Activated T-cell treated with anti-CD3 and anti-CD28 coated beads for 24 hours (primary cell): ENCODE measurements at regions not wholly inside any gene's neighbourhood (a gene's known extent, or its start where the extent isn't known, plus 50 kb on each side); places are given as distances from the start of the nearest gene placed in this dataset.
A peak's percentile ranks its signal among the peaks of the same experiment; 100 is the strongest.

Experiments
- DNase-seq: peaks from one replicate; pipeline ENCODE4 v3.0.0-alpha.2; 2020; ENCODE audit warnings: low read depth

DNA sequence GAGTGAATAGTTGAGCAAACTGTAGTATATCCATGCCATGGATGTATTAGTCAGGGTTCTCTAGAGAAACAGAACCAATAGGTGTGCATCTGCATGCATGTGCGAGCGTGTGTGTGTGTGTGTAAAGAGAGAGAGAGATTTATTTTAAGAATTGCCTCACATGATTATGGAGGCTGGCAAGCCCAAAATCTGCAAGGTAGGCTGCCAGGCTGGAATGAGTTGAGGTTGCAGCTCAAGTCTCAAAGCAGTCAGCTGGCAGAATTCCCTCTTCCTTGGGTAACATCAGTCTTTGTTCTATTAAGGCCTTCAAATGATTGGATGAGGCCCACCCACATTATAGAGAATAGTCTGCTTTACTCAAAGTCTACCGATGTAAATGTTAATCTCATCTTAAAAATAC lies 187.8 kb downstream of the ANAPC1 start:
- DNase-seq: no peak

DNA sequence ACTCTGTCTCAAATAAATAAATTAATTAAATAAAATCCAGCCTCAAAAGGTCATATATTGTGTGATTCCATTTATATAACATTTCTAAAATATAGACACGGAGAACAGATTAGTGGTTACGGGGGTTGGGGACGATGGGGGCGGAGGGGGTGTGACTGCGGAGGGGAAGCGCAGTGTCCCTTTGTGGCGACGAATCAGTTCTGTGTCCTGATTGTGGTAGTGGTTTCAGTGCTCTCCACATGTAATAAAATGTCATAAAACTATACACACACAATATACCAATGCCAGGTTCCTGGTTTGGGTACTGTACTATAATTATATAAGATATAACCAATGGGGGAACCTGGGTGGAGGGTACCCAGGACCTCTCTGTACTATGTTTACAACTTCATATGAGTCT lies 186.4 kb downstream of the ANAPC1 start:
- DNase-seq: no peak

DNA sequence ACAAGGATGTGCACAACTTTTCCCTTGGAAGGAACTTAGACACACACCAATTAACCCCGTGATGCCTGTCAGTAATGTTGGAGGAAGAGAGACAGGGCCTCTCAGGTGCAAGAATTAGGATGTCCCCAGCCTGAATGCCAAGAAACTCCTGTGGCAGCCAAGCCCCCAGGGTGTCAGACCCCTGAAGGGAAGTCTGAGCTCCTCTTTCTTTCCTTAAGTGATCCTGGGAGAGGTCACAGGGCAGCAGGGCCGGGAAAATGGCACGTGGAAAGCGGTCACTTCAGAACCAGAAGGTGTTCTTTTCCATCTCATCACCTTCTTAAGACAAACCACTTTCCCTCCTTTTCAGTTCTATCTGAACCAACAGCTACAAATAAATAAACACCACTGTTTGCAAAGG lies 185.9 kb downstream of the ANAPC1 start:
- DNase-seq: no peak

DNA sequence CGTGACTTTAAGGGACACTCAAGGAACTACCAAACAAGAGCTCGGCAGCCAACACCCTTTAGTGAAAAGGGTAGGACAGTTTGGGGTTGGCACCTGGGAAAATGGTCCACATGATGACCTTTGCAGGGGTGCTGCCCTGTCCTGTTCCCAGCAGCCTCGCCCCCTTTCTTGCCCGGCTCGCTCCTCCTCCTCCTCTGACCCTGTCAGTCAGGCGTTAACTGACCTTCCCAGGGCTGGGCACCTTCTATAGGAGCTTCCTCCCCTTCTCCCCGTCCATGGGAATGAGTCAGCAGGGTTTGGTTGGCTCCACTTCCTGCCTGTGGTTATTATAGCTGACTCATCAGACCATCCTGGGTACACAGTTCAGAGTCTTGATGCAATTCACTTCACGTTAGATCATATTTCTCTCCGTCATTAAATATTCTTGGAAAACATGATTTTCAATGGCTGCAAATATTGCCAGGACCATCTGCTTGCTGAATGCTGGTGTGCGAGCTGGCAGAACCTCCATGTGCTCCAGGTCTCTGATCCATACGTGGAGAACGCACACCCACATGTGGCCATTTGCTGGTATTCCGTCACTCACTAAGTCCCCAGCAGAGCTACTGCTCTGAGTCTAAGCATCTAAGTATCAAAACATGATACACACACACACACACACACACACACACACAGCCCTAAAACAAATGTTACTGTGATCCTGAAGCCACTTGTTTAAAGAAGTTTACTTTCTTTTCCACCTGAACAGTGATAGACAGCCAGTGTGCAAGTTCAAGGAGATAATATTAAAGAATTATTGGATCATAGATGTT lies 185.0 kb downstream of the ANAPC1 start:
- DNase-seq: peak; percentile 52

DNA sequence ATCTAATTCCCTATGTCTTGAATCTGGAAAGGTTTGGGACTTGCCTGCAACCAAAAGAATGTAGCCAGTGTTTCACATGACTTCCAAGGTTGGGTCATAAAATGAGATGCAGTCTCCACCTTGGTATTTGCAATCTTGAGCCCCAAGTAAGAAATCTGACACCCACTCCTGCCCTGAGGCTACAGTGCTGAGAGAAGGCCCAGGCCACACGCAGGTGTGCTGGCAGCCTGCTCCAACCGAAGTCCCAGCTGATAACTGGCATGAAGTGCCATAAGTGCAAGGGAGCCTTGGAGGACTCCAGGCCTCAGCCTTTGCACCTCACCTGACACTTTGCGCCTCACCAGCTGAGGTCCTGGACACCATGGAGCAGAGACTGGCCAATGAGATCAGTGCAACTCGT lies 182.7 kb downstream of the ANAPC1 start:
- DNase-seq: no peak

DNA sequence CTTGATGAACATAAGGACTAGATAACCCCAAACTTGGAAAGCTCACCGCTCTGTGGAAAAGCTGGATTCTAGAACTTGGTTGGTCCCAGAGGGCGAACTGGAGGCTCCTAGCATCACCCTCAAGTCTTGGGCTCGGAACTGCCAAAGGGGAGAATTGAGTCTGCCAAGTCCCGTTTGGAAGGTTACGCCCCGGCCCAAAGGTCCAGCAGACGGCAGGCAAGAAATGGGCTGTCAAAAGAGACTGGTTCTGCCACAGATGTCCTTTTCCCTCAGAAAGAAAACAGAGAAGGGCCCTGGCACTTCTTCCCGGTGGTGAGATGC lies 182.2 kb downstream of the ANAPC1 start:
- no peak for DNase-seq

DNA sequence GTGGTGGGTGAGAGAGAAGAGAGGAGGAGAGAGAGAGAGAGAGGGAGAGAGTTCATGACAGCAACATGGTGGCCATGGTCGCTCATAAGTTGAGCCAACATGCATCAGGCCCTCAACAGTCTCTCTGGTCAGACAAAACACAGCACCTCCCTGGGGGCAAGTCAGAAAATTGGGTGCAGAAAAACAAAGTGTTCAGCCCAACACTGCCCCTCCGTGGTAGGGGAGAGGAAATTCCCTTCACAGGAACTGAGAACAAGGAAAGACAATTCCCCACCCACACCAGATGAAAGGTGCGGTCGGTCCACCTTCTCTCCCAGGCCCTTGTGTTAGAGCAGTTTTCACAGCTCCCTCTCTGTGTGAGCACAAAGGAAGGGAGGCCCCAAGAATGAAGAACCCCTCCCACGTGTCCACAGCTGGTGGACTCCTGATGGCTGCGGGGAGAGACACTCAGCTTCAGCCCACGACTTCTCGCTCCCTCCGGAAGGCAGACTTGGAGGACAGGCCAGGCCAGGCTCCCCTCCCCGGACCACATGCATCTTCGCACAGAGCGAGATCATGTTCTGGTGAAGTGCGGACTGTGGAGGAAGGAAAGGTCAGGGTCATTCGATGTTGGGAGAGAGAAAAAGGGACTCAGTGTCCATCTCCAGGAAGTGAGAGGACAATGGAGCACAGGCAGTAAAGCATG lies 181.7 kb downstream of the ANAPC1 start:
- peak; percentile 51 for DNase-seq

DNA sequence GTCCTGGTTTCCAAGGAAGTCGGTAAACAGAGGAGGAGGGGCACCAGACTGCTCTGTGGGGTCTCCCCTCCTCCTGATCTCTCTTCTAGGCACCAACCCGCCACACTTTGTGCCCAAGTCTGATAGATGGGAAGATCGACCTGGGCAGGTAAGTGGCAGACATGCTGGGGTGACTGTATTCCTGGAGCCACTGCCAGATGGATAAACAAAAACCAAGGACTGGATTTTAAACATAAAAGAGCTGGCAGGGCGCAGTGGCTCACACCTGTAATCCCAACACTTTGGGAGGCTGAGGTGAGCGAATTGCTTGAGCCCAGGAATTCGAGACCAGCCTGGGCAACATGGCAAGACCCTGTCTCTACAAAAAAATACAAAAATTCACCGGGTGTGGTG lies 181.2 kb downstream of the ANAPC1 start:
- DNase-seq: no peak

DNA sequence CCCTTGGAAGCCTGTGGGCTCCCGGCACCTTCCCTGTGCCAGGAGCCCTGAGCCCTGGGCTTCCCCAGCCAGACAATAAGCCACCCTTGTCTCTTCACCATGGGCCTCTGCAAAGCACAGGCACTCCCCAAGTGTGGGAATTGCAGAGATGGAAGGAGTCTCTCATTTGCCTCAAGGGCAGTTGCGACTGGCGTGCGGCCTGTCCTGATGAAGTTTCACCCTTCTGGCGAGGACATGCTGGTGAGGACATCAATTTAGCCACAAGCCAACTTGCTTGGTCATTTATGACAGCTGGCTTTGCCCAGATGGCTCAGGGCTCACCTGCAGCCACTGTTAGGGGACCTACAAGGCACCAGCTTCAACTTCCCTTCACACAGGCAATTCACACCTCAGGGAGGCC lies 180.2 kb downstream of the ANAPC1 start:
- DNase-seq: no peak

DNA sequence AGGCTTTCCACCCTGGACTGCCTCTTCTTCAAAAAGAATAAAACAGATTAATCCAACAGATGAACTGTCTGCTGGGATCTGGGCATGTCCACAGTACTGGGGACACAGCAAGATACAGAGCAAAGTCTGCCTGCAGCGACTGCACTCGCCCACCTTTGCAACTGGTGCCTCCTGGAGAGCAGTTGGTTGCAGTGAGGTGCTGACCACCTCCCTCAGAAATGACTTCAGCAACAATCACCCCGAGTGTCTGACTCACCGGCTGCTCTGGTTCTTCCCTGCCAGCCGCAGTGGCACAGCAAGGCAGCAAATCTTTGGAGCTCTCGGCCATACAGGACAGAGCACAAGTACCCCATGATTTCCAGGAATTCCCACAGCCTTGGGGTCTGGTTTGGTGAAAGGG lies 179.7 kb downstream of the ANAPC1 start:
- no peak for DNase-seq

DNA sequence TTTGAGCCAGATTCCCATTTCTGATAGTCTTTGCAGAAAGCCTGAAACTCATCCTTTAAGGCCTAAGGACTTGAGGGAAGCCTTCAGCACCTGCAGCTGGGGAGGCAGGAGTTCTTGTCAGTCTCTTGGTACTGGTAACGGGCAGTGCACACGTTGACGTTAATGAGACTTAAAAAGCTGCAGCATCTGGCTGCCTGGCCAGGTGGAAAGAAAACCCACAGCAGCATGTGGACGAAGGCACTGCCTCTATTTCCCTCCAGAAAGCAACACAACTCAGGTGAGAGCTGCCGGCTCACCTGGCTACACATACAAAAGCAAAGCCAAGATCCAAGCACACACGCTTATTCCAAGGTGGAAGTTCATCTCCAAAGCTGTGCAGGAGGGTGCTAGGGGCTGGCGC lies 178.8 kb downstream of the ANAPC1 start:
- DNase-seq: no peak

DNA sequence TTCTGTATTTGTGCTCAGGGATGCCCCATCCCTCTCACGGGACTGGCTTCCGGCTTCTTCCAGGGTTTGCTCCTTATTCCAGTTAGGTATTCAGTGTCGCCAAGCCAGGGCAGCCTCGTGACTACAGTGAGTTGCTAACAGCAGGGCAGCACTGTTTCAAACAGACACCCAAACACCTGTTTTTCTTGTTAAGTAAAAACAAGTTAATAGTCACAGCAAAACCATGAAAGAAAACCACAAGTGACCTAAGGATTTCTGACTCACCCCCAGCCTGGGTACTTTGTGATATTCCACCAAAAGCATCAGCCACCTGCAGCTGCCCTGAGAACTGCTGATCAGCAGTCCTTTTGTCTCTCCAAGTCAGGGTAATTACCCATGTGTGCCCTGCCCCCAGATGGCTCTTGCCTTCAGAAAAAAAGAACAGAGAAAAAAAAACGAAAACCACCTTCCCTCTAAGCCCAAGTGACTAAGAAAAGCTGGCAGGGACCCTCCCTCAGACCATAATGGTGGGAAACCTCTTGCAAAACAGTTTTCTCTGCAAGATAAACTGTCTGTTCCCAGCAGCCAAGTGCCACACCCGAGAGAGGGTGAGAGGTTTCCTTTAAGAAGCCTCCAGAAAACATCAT lies 178.2 kb downstream of the ANAPC1 start:
- DNase-seq: peak; percentile 50

DNA sequence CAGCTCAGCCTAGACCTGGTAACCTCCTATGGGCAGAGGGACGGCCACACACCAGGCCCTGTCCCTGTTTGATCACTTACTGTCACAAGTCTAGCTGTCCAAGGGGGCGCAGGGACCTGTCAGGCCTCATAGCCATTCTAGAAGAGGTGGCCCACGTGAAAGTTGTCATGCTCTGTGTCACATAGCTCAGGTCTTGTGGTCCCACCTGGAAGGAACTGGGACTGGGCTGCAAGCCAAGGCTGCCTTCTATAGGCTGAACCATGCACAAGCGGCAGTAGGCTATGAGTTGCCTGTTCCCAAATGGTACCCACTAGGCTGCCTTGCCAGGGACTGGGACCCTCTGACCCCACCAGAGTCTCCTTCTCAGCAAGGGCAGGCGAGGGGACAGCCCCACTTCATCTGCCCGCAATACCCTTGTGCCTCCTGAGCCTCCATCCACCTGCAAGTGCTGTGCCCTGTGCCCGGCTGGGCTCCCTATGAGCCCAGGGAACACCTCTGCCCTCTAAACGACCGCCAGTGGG lies 177.5 kb downstream of the ANAPC1 start:
- no peak for DNase-seq

DNA sequence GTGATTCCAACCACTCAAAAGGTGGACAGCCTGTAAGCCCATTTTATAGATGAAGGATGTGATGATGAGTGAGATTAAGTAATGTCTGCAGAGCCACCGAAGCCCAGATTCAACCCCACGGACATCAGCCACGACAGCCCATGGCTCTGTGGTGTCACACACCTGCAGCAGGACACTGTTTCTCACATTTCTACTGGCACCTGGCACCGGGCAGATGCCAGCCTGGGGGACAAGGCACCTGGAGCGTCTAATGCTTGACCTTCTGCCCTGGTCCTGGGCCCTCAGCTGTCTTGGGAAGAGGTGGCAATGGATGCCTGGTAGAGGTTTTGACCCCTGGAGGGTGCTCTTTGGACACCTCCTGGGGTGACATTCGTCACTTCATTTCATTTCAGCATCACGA lies 176.3 kb downstream of the ANAPC1 start:
- no peak for DNase-seq

DNA sequence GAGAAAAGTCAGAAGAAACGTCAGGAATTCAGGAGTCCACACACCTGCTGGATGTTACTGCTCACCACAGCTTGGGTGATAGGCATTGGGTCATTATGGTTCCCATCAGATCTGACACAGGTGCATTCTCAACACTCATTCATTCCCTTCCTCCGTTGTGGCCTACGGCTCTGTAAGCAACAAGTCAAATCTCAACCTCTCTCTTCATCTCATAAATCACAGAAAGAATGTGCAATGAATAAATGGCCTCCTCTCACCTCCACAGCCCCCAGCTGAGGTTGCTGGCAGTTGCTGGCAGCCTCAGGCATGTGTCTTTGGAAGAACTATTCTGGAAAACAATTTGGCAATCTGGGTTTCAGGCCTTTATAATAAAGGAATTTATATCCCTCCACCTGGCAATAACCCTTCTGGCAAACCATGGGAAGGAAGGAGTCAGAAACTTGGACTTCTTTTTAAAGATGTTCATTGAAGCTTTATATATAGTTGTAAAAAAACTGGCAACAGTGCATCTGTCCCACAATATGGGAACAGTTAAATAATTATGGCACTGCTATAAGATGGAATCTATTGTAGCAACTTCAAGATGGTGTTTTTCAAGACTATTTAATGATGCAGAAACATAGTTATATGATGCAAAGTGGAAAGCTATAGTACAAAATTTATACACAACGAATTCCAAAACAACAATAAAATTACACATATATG lies 175.4 kb downstream of the ANAPC1 start:
- DNase-seq: no peak

DNA sequence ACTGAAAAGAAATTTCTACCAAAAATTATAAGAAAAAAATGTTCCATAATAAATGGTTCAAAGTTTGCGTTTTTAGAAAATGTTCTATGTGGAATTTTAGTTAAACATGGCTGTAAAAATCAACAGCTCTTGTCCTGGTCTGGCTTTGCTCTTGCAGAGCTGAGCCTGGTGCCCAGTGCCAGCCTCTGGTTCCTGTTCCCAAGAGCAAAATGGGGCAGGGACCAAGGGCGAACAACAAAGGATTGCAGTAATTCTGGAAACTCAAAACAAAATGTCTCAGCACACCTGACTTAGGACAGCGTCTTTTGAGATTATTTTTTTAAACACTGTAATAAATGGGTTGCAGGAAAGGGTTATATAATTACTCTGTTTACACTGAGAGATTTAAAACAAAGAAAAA lies 174.7 kb downstream of the ANAPC1 start:
- no peak for DNase-seq

DNA sequence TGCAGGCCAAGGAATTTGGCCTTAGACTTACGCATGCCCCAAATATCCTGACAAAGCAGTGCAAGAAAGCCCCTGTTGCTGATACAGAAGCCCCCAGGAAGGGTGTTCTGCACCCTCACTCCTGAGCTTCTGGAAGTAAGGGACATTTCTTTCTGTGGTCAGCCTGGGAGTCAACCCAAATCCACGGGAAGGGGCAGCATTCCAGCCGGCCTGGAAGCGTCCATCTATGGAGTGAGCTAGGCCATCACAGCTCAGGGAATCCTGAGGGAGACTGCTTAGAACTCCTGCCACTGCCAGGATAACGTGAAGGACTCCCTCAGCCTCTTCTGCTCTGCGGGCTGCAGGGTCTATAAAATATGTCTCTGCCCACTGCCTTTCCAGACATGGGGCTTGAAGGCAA lies 173.9 kb downstream of the ANAPC1 start:
- DNase-seq: no peak

DNA sequence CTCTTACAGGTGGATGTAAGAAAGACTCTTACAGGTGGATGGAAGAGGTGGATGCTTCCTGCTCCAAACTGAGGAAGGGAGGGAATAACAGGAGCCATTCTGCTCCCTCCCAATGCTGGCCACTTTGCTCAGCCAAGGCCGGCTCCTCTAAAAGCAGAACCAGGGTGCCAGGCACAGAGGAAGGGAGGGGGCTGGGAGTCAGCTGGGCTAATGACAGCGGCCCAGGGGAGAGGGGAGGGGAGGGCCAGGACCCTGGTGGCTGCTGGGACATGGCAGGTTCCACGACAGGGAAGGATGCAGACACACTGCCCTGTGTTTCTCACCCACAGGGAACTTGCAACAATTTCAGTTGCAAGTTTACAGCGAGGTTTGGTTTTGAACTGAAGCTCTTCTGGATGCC lies 173.4 kb downstream of the ANAPC1 start:
- DNase-seq: no peak

DNA sequence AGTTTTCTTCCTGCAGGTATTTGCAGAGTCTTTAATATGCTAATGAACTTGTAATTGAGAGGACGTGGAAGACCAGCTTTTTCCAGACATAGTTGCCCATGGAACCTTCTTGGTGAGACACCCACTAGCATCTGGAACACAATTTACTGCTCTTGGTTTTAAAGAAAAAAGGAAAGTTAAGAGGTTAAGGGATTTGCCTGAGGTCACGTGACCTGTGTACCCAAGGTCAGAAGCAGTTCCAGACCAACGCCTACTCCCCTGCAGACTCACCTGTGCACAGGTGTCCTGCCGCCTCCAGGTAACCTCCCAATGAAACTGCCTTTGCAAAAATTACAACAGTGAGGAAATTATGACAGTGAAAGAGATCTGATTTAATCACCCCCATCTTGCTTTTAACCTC lies 172.7 kb downstream of the ANAPC1 start:
- DNase-seq: no peak

DNA sequence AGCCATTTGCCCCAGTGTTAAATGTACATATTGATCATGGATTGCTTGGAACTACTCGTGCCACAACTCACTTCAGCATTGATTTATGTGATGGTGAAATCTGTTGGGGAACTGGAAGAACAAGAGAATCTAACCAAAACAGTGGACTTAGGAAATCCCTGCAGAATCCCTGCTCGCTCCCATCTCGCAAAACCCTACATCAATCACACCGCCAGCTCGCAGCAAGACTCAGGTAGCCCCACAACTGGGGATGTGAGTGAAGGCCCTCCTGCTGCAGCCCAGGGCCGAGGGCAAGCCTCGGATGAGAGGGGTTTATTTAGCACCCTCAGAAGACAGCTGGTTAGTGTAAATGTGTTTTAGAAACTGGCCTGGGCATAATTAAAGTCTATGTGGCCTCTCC lies 171.6 kb downstream of the ANAPC1 start:
- DNase-seq: no peak

DNA sequence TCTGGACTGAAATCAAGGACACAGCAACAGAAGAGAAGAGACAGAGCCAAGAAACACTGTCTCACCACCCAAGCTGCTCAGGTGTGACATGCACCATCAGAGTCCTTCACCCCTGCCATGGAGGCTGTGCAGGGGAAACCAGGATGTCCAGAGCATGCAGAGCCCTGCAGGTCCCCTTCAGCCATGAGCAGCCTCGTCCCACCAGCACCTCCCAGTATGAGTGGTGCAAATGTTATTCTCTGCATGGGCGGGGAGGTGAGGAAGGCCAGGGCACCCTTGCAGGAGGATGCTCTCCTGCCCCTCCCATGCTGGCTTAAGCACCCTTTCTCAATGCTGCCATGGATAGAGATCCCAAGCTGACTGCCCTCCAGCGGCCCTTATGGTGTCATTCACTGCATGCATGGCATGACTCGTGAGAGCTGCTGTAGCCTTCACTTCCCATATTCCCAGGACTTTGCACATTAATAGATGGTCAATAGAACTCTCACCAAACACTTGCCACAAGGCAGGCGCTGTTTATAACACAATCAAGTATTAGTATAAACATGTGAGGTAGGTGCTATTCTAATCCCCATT lies 171.0 kb downstream of the ANAPC1 start:
- DNase-seq: no peak
